SK-N-SH treated with all-trans-retinoic acid at 6 μM for 48 hours (cell line): ENCODE measurements at regions not wholly inside any gene's neighbourhood (a gene's known extent, or its start where the extent isn't known, plus 50 kb on each side); places are given as distances from the start of the nearest gene placed in this dataset.

ENCODE experiments used
- ATAC-seq: fragments of 200-7000 bp; cut with Tn5 transposase; 3 replicates; pipeline ENCODE4 v1.9.1; 2020; ENCODE audit warnings: mild to moderate bottlenecking, moderate library complexity
- ARNTL ChIP-seq: fragments of 450-650 bp; formaldehyde crosslinking; IDR thresholded peaks from 2 replicates; pipeline ENCODE4 v1.5.0; 2020; ENCODE audit warnings: low read depth, mild to moderate bottlenecking, moderate library complexity, borderline replicate concordance
- BACH2 ChIP-seq: fragments of 250-450 bp; sonication (Bioruptor Pico); IDR thresholded peaks from 2 replicates; pipeline ENCODE4 v1.9.0; 2021; ENCODE audit warnings: mild to moderate bottlenecking, borderline replicate concordance
- CREB5 ChIP-seq: fragments of 250-450 bp; sonication (Bioruptor Pico); IDR thresholded peaks from 2 replicates; pipeline ENCODE4 v1.5.1; 2020; ENCODE audit warnings: low read depth, mild to moderate bottlenecking, moderate library complexity
- CSDC2 ChIP-seq: fragments of 250-450 bp; sonication (Bioruptor Pico); IDR thresholded peaks from 2 replicates; pipeline ENCODE4 v1.5.0; 2020; ENCODE audit warnings: mild to moderate bottlenecking, moderate library complexity
- CSRNP3 ChIP-seq: fragments of 250-450 bp; sonication (Bioruptor Pico); IDR thresholded peaks from 2 replicates; pipeline ENCODE4 v1.5.1; 2021; ENCODE audit warnings: mild to moderate bottlenecking, moderate library complexity
- ESRRG ChIP-seq: fragments of 250-450 bp; sonication (Bioruptor Pico); IDR thresholded peaks from 2 replicates; pipeline ENCODE4 v1.6.1; 2021; ENCODE audit warnings: mild to moderate bottlenecking
- OSR1 ChIP-seq: fragments of 250-450 bp; sonication (Bioruptor Pico); IDR thresholded peaks from 2 replicates; pipeline ENCODE4 v1.8.0; 2022; ENCODE audit warnings: moderate library complexity, mild to moderate bottlenecking, inconsistent platforms
- PATZ1 ChIP-seq: fragments of 250-450 bp; sonication (Bioruptor Pico); IDR thresholded peaks from 2 replicates; pipeline ENCODE4 v1.8.0; 2020; ENCODE audit warnings: mild to moderate bottlenecking, moderate library complexity, borderline replicate concordance
- POU6F1 ChIP-seq: fragments of 250-450 bp; sonication (Bioruptor Pico); IDR thresholded peaks from 2 replicates; pipeline ENCODE4 v1.8.0; 2021; ENCODE audit warnings: low read depth, mild to moderate bottlenecking, moderate library complexity, borderline replicate concordance
- RARB ChIP-seq: fragments of 250-450 bp; sonication (Bioruptor Pico); IDR thresholded peaks from 2 replicates; pipeline ENCODE4 v1.8.0; 2021; ENCODE audit warnings: mild to moderate bottlenecking, moderate library complexity
- TCF4 ChIP-seq: fragments of 250-450 bp; sonication (Bioruptor Pico); IDR thresholded peaks from 2 replicates; pipeline ENCODE4 v1.8.0; 2021; ENCODE audit warnings: mild to moderate bottlenecking, moderate library complexity, borderline replicate concordance
- TSHZ2 ChIP-seq: fragments of 250-450 bp; sonication (Bioruptor Pico); IDR thresholded peaks from 2 replicates; pipeline ENCODE4 v1.5.0; 2020; ENCODE audit warnings: mild to moderate bottlenecking, moderate library complexity
- ZC3H10 ChIP-seq: fragments of 250-450 bp; sonication (Bioruptor Pico); IDR thresholded peaks from 2 replicates; pipeline ENCODE4 v1.5.1; 2021; ENCODE audit warnings: mild to moderate bottlenecking, moderate library complexity
- ZFP30 ChIP-seq: fragments of 450-650 bp; formaldehyde crosslinking; IDR thresholded peaks from 2 replicates; pipeline ENCODE4 v1.5.0; 2022; ENCODE audit warnings: mild to moderate bottlenecking, moderate library complexity
- ZNF565 ChIP-seq: fragments of 450-650 bp; formaldehyde crosslinking; conservative IDR thresholded peaks from 2 replicates; pipeline ENCODE4 v1.5.0; 2020; ENCODE audit warnings: low read depth, mild to moderate bottlenecking, moderate library complexity
- ZNF70 ChIP-seq: fragments of 450-650 bp; formaldehyde crosslinking; IDR thresholded peaks from 2 replicates; pipeline ENCODE4 v1.5.0; 2020; ENCODE audit warnings: mild to moderate bottlenecking, moderate library complexity
- ZNF8 ChIP-seq: fragments of 450-650 bp; formaldehyde crosslinking; IDR thresholded peaks from 2 replicates; pipeline ENCODE4 v1.5.0; 2020; ENCODE audit warnings: mild to moderate bottlenecking, moderate library complexity

GRCh38 chr6:145076115-145076841 is 659.0 kb downstream of the EPM2A start:
- no peak for ATAC-seq
- TF ChIP-seq PATZ1 (CRISPR knock-in tag) = no peak
- no peak for TF ChIP-seq OSR1 (CRISPR knock-in tag)
- TF ChIP-seq CSRNP3 (CRISPR knock-in tag) = no peak
- TF ChIP-seq ZNF565 = no peak
- no peak for TF ChIP-seq BACH2 (CRISPR knock-in tag)
- no peak for TF ChIP-seq ARNTL (CRISPR knock-in tag)

GRCh38 chr6:145077382-145077781 is 657.9 kb downstream of the EPM2A start:
- no peak for TF ChIP-seq ZC3H10
- TF ChIP-seq CSRNP3 (CRISPR knock-in tag) = no peak
- no peak for TF ChIP-seq POU6F1 (CRISPR knock-in tag)
- TF ChIP-seq CREB5 = no peak
- TF ChIP-seq PATZ1 (CRISPR knock-in tag) = no peak
- TF ChIP-seq CSDC2 (CRISPR knock-in tag) = no peak
- TF ChIP-seq ZNF70 (CRISPR knock-in tag) = no peak
- TF ChIP-seq ZNF565 = no peak
- TF ChIP-seq ZFP30 (CRISPR knock-in tag) = no peak
- no peak for TF ChIP-seq ZNF8 (CRISPR knock-in tag)
- no peak for TF ChIP-seq TSHZ2 (CRISPR knock-in tag)
- TF ChIP-seq ESRRG (CRISPR knock-in tag) = no peak
- TF ChIP-seq TCF4 (CRISPR knock-in tag) = no peak
- TF ChIP-seq RARB = no peak
- no peak for TF ChIP-seq BACH2 (CRISPR knock-in tag)
- TF ChIP-seq, all 23 proteins: peak for 0
- no peak for ATAC-seq
